ENCODE measurements at regions not wholly inside any gene's neighbourhood (a gene's known extent, or its start where the extent isn't known, plus 50 kb on each side); places are given as distances from the start of the nearest gene placed in this dataset.

DNA sequence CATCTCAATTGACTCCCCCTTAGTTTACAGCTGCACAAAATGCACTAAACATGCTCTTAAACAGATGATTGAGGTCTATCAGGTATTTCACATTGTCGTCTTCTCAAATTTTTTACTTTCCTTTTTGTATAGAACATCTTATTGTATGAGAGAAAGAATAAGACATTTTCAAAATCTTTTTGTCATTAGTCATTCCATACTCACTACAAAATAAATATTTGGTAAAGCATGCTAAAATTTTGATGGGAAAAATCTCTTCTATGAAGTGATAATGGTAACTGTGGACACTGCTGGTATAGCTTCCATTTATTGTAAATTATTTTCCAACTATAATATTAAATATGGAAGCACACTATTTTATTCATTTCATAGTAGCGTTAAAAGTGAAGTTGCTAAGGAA is 185.6 kb upstream of the FSTL5 start:
- TF ChIP-seq CTCF (IDR thresholded peaks at IDR 0.05; ENCODE audit: control extremely low read depth in 1 of 3, insufficient read depth in 1 of 3, low read depth in 1 of 3, low read length in 3 of 3) = no peak
- no peak for TF ChIP-seq GABPA (IDR thresholded peaks at IDR 0.05; ENCODE audit: borderline replicate concordance, insufficient read depth, low read length)
- TF ChIP-seq POLR2AphosphoS5 (IDR thresholded peaks at IDR 0.05; ENCODE audit: low read depth, low read length) = no peak
- no peak for TF ChIP-seq POLR2A (IDR thresholded peaks at IDR 0.05; ENCODE audit: control extremely low read depth in 1 of 2, low read depth in 2 of 2, low read length in 2 of 2)
- no peak for TF ChIP-seq TAF1 (IDR thresholded peaks at IDR 0.05; ENCODE audit: low read depth, low read length)
- no peak for TF ChIP-seq E2F6 (IDR thresholded peaks at IDR 0.05)
- TF ChIP-seq JUN (IDR thresholded peaks at IDR 0.05; ENCODE audit: low read depth, low read length) = no peak
- TF ChIP-seq SP2 (IDR thresholded peaks at IDR 0.05; ENCODE audit: low read length) = no peak
- TF ChIP-seq HDAC2 (IDR thresholded peaks at IDR 0.05; ENCODE audit: borderline replicate concordance in 1 of 2, low read depth in 2 of 2, low read length in 2 of 2) = no peak
- no peak for TF ChIP-seq MAFK (IDR thresholded peaks at IDR 0.05; ENCODE audit: low read depth, low read length)
- no peak for TF ChIP-seq EZH2 (IDR thresholded peaks at IDR 0.05; ENCODE audit: low read depth, low read length, severe bottlenecking)
- TF ChIP-seq CBX5 (IDR thresholded peaks at IDR 0.05; ENCODE audit: low read depth, low read length) = no peak
- no peak for TF ChIP-seq ATF3 (IDR thresholded peaks at IDR 0.05; ENCODE audit: insufficient read depth, low read depth, low read length)

Measured in H1 (cell line).